ENCODE measurements at regions not wholly inside any gene's neighbourhood (a gene's known extent, or its start where the extent isn't known, plus 50 kb on each side); places are given as distances from the start of the nearest gene placed in this dataset.

- DNase-seq (ENCODE audit: low read depth) = no peak
Measured at GRCh38 chr9:73655831-73656230, 504.2 kb downstream of the ANXA1 start.

- DNase-seq (ENCODE audit: low read depth) = no peak
Measured at GRCh38 chr9:73665253-73665652, 513.6 kb downstream of the ANXA1 start.

GRCh38 chr9:73667749-73668148 is 516.1 kb downstream of the ANXA1 start:
- no peak for DNase-seq (ENCODE audit: low read depth)

GRCh38 chr9:73680831-73681230 is 529.2 kb downstream of the ANXA1 start:
- no peak for DNase-seq (ENCODE audit: low read depth)

- no peak for DNase-seq (ENCODE audit: low read depth)
Measured at GRCh38 chr9:73682789-73683188, 531.1 kb downstream of the ANXA1 start.

- DNase-seq (ENCODE audit: low read depth) = no peak
Measured at GRCh38 chr9:73683862-73684591, 532.4 kb downstream of the ANXA1 start.

GRCh38 chr9:73684601-73685000 is 532.9 kb downstream of the ANXA1 start:
- DNase-seq (ENCODE audit: low read depth) = no peak

GRCh38 chr9:73685786-73686185 is 534.1 kb downstream of the ANXA1 start:
- DNase-seq (ENCODE audit: low read depth) = no peak

GRCh38 chr9:73689051-73689870 is 537.6 kb downstream of the ANXA1 start:
- no peak for DNase-seq (ENCODE audit: low read depth)

GRCh38 chr9:73701415-73702057 is 549.9 kb downstream of the ANXA1 start:
- DNase-seq (ENCODE audit: low read depth) = no peak

GRCh38 chr9:73714294-73714693 is 562.6 kb downstream of the ANXA1 start:
- no peak for DNase-seq (ENCODE audit: low read depth)

GRCh38 chr9:73715591-73715990 is 563.9 kb downstream of the ANXA1 start:
- no peak for DNase-seq (ENCODE audit: low read depth)

- no peak for DNase-seq (ENCODE audit: low read depth)
Measured at GRCh38 chr9:73719660-73720059, 568.0 kb downstream of the ANXA1 start.

- no peak for DNase-seq (ENCODE audit: low read depth)
Measured at GRCh38 chr9:73720601-73721000, 568.9 kb downstream of the ANXA1 start.

- no peak for DNase-seq (ENCODE audit: low read depth)
Measured at GRCh38 chr9:73736270-73736669, 584.6 kb downstream of the ANXA1 start.

GRCh38 chr9:73738741-73739530 is 587.3 kb downstream of the ANXA1 start:
- DNase-seq (ENCODE audit: low read depth) = no peak

GRCh38 chr9:73741316-73741715 is 589.7 kb downstream of the ANXA1 start:
- no peak for DNase-seq (ENCODE audit: low read depth)

GRCh38 chr9:73742412-73742811 is 590.7 kb downstream of the ANXA1 start:
- no peak for DNase-seq (ENCODE audit: low read depth)

GRCh38 chr9:73743826-73744225 is 592.2 kb downstream of the ANXA1 start:
- no peak for DNase-seq (ENCODE audit: low read depth)

GRCh38 chr9:73745598-73745997 is 593.9 kb downstream of the ANXA1 start:
- no peak for DNase-seq (ENCODE audit: low read depth)

- DNase-seq (ENCODE audit: low read depth) = no peak
Measured at GRCh38 chr9:73753171-73753570, 601.5 kb downstream of the ANXA1 start.

GRCh38 chr9:73761905-73762304 is 610.2 kb downstream of the ANXA1 start:
- DNase-seq (ENCODE audit: low read depth) = no peak
